ENCODE measurements at regions not wholly inside any gene's neighbourhood (a gene's known extent, or its start where the extent isn't known, plus 50 kb on each side); places are given as distances from the start of the nearest gene placed in this dataset.

GRCh38 chr13:50080203-50080910, 65.1 kb downstream of the KCNRG start:
- peak; percentile 50 to 65 for DNase-seq (ENCODE audit: low read depth in 2 of 2)
- no peak for TF ChIP-seq EZH2 (IDR thresholded peaks at IDR 0.05; ENCODE audit: low read length, missing control alignments)
- TF ChIP-seq CTCF (conservative IDR thresholded peaks at IDR 0.05 in 1 of 2, IDR thresholded peaks at IDR 0.05 in 1 of 2; ENCODE audit: low read depth in 1 of 2, low read length in 2 of 2): no peak
- Histone ChIP-seq H3K9ac (ENCODE audit: insufficient read depth, low read length) (peak overlapping the region; percentile 89), H3K4me3 (replicated peaks in 1 of 4; ENCODE audit: control extremely low read depth in 1 of 4, insufficient read depth in 1 of 4, low read depth in 3 of 4, low read length in 4 of 4) (peak overlapping the region; percentile 65 to 98 (median 90)), H3K79me2 (ENCODE audit: control insufficient read depth, insufficient read depth, low read length) (peaks cover 88% of the 10 kb centered on the region), H4K20me1 (ENCODE audit: control insufficient read depth, extremely low read depth, insufficient read depth, low read length) (no peaks in the 10 kb centered on the region), H3K27me3 (ENCODE audit: control insufficient read depth, insufficient read depth, low read length) (no peaks in the 10 kb centered on the region), H3K36me3 (ENCODE audit: control insufficient read depth, insufficient read depth, low read length) (no peaks in the 10 kb centered on the region), H3K4me2 (ENCODE audit: extremely low read depth, insufficient read depth, low read length) (peak overlapping the region; percentile 77), H2AFZ (ENCODE audit: low read length) (peak overlapping the region; percentile 19), H3K27ac (ENCODE audit: insufficient read depth, low read length) (peak overlapping the region; percentile 94), H3K9me3 (ENCODE audit: control insufficient read depth, insufficient read depth, low read depth, low read length) (no peaks in the 10 kb centered on the region), H3K4me1 (ENCODE audit: control insufficient read depth, extremely low read depth, insufficient read depth, low read length) (peaks cover 10% of the 10 kb centered on the region)

- peak in 1 of 2 donors; percentile 47 for DNase-seq (ENCODE audit: low read depth in 2 of 2)
These were observed 65.9 kb downstream of the KCNRG start for GRCh38 chr13:50080911-50081678.

More at GRCh38 chr13:50080911-50081678, 65.9 kb downstream of the KCNRG start:
- Histone ChIP-seq H2AFZ (ENCODE audit: low read length) (peak overlapping the region; percentile 19), H3K4me1 (ENCODE audit: control insufficient read depth, extremely low read depth, insufficient read depth, low read length) (peaks cover 10% of the 10 kb centered on the region), H3K9me3 (ENCODE audit: control insufficient read depth, insufficient read depth, low read depth, low read length) (no peaks in the 10 kb centered on the region), H4K20me1 (ENCODE audit: control insufficient read depth, extremely low read depth, insufficient read depth, low read length) (no peaks in the 10 kb centered on the region), H3K27ac (ENCODE audit: insufficient read depth, low read length) (peak overlapping the region; percentile 94), H3K79me2 (ENCODE audit: control insufficient read depth, insufficient read depth, low read length) (peaks cover 81% of the 10 kb centered on the region), H3K4me2 (ENCODE audit: extremely low read depth, insufficient read depth, low read length) (peak overlapping the region; percentile 77), H3K4me3 (replicated peaks in 1 of 4; ENCODE audit: control extremely low read depth in 1 of 4, insufficient read depth in 1 of 4, low read depth in 3 of 4, low read length in 4 of 4) (peak overlapping the region; percentile 65 to 98 (median 90)), H3K27me3 (ENCODE audit: control insufficient read depth, insufficient read depth, low read length) (no peaks in the 10 kb centered on the region), H3K36me3 (ENCODE audit: control insufficient read depth, insufficient read depth, low read length) (no peaks in the 10 kb centered on the region), H3K9ac (ENCODE audit: insufficient read depth, low read length) (peak overlapping the region; percentile 89)
- TF ChIP-seq CTCF (conservative IDR thresholded peaks at IDR 0.05 in 1 of 2, IDR thresholded peaks at IDR 0.05 in 1 of 2; ENCODE audit: low read depth in 1 of 2, low read length in 2 of 2): no peak
- no peak for TF ChIP-seq EZH2 (IDR thresholded peaks at IDR 0.05; ENCODE audit: low read length, missing control alignments)

Measured in fibroblast of lung (primary cell).